Nephron (organoid): ENCODE measurements at regions not wholly inside any gene's neighbourhood (a gene's known extent, or its start where the extent isn't known, plus 50 kb on each side); places are given as distances from the start of the nearest gene placed in this dataset.

ENCODE experiments used
- H3K27ac Mint-ChIP-seq, 3 experiments: 2 replicates each; pipeline ENCODE4 v1.8.0; 2020; ENCODE audit warnings: mixed read lengths in 3 of 3, mild to moderate bottlenecking in 2 of 3, moderate library complexity in 1 of 3
- H3K27me3 Mint-ChIP-seq: 2 replicates; pipeline ENCODE4 v1.8.0; 2021; ENCODE audit warnings: low read depth, mild to moderate bottlenecking, moderate library complexity, mixed read lengths
- H3K36me3 Mint-ChIP-seq: 2 replicates; pipeline ENCODE4 v1.8.0; 2020; ENCODE audit warnings: low read depth, mixed read lengths
- H3K4me1 Mint-ChIP-seq: 2 replicates; pipeline ENCODE4 v1.8.0; 2020; ENCODE audit warnings: mixed read lengths
- H3K4me3 Mint-ChIP-seq, 3 experiments: 2 replicates each; pipeline ENCODE4 v1.8.0; 2020; ENCODE audit warnings: mild to moderate bottlenecking in 3 of 3, mixed read lengths in 3 of 3, moderate library complexity in 2 of 3
- H3K9me3 Mint-ChIP-seq: 2 replicates; pipeline ENCODE4 v1.8.0; 2020; ENCODE audit warnings: mixed read lengths
- CTCF ChIP-seq, 3 experiments: fragments of 200-600 bp; sonication (generic); IDR thresholded peaks; one replicate each; pipeline ENCODE4 v1.5.0; 2021; ENCODE audit warnings: antibody characterized with exemption in 3 of 3; ENCODE audit not compliant: unreplicated experiment in 3 of 3

GRCh38 chr17:73980517-73980916, 223.0 kb upstream of the RPL38 start:
- Mint-ChIP-seq H3K9me3 (no peaks in the 10 kb centered on the region), H3K4me1 (peaks cover 41% of the 10 kb centered on the region), H3K27ac (no peak overlapping the region), H3K27me3 (peaks cover 52% of the 10 kb centered on the region), H3K4me3 (no peak overlapping the region), H3K36me3 (no peaks in the 10 kb centered on the region)
- TF ChIP-seq CTCF (IDR thresholded peaks at IDR 0.05; ENCODE audit: unreplicated experiment in 3 of 3): no peak

GRCh38 chr17:73982871-73983270, 220.6 kb upstream of the RPL38 start:
- no peaks in the 10 kb centered on the region for H3K36me3 Mint-ChIP-seq
- no peak for TF ChIP-seq CTCF (IDR thresholded peaks at IDR 0.05; ENCODE audit: unreplicated experiment in 3 of 3)
- H3K27me3 Mint-ChIP-seq: peaks cover 57% of the 10 kb centered on the region
- no peak overlapping the region for H3K4me3 Mint-ChIP-seq
- no peaks in the 10 kb centered on the region for H3K9me3 Mint-ChIP-seq
- H3K27ac Mint-ChIP-seq: no peak overlapping the region
- H3K4me1 Mint-ChIP-seq: peaks cover 20% of the 10 kb centered on the region

GRCh38 chr17:73983621-73984400, 219.7 kb upstream of the RPL38 start:
- no peaks in the 10 kb centered on the region for H3K9me3 Mint-ChIP-seq
- H3K36me3 Mint-ChIP-seq: no peaks in the 10 kb centered on the region
- no peak for TF ChIP-seq CTCF (IDR thresholded peaks at IDR 0.05; ENCODE audit: unreplicated experiment in 3 of 3)
- H3K27ac Mint-ChIP-seq: no peak overlapping the region
- H3K4me3 Mint-ChIP-seq: no peak overlapping the region
- H3K4me1 Mint-ChIP-seq: peaks cover 20% of the 10 kb centered on the region
- H3K27me3 Mint-ChIP-seq: peaks cover 54% of the 10 kb centered on the region

- H3K9me3 Mint-ChIP-seq: no peaks in the 10 kb centered on the region
- H3K27ac Mint-ChIP-seq: peak overlapping the region; percentile 38 to 76 (median 61)
- peaks cover 57% of the 10 kb centered on the region for H3K27me3 Mint-ChIP-seq
- peaks cover 20% of the 10 kb centered on the region for H3K4me1 Mint-ChIP-seq
- H3K4me3 Mint-ChIP-seq: peak overlapping the region in 1 of 3 experiments; percentile 16
- no peaks in the 10 kb centered on the region for H3K36me3 Mint-ChIP-seq
- no peak for TF ChIP-seq CTCF (IDR thresholded peaks at IDR 0.05; ENCODE audit: unreplicated experiment in 3 of 3)
Measured at GRCh38 chr17:73984941-73985340, 218.5 kb upstream of the RPL38 start.

GRCh38 chr17:73985466-73986015, 217.9 kb upstream of the RPL38 start:
- no peak overlapping the region for H3K4me3 Mint-ChIP-seq
- H3K9me3 Mint-ChIP-seq: no peaks in the 10 kb centered on the region
- peaks cover 20% of the 10 kb centered on the region for H3K4me1 Mint-ChIP-seq
- TF ChIP-seq CTCF (IDR thresholded peaks at IDR 0.05; ENCODE audit: unreplicated experiment in 3 of 3): no peak
- H3K27me3 Mint-ChIP-seq: peaks cover 55% of the 10 kb centered on the region
- no peak overlapping the region for H3K27ac Mint-ChIP-seq
- H3K36me3 Mint-ChIP-seq: no peaks in the 10 kb centered on the region
